ENCODE measurements at regions not wholly inside any gene's neighbourhood (a gene's known extent, or its start where the extent isn't known, plus 50 kb on each side); places are given as distances from the start of the nearest gene placed in this dataset.

DNA sequence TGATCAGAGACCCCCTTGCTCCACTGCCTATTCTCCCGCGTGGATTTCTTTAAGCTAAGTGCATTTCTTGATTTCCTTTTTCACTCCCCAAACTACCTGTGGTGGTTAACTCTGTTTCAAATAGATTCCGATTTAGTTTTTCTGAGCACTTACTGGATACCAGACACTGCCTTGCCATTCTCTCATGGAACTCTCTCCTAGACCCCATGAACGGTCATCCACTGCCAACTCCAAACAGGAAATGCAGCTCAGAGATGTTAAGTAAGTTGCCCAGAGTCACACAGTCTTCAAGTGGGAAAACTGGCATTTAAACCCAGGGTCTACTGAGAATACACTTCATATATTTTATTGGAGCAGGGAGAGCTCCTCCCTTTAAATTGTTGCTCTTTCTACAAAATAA lies 199.4 kb downstream of the MAF start:
- no peaks in the 10 kb centered on the region for H3F3A ChIP-seq (replicated peaks; ENCODE audit: insufficient read depth)
- H3K79me2 ChIP-seq (ENCODE audit: insufficient read depth): no peaks in the 10 kb centered on the region
- H2AFZ ChIP-seq (ENCODE audit: low read depth): no peak overlapping the region
- no peak overlapping the region for H3K4me2 ChIP-seq
- TF ChIP-seq CTCF (IDR thresholded peaks at IDR 0.05): no peak
- TF ChIP-seq FOXM1 (IDR thresholded peaks at IDR 0.05; ENCODE audit: low read depth): no peak
- TF ChIP-seq, protein P1, sequence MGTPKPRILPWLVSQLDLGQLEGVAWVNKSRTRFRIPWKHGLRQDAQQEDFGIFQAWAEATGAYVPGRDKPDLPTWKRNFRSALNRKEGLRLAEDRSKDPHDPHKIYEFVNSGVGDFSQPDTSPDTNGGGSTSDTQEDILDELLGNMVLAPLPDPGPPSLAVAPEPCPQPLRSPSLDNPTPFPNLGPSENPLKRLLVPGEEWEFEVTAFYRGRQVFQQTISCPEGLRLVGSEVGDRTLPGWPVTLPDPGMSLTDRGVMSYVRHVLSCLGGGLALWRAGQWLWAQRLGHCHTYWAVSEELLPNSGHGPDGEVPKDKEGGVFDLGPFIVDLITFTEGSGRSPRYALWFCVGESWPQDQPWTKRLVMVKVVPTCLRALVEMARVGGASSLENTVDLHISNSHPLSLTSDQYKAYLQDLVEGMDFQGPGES (IDR thresholded peaks at IDR 0.05; ENCODE audit: low read depth, low read length): no peak
- TF ChIP-seq JUND (IDR thresholded peaks at IDR 0.05): no peak
- TF ChIP-seq REST (IDR thresholded peaks at IDR 0.05; ENCODE audit: low read depth, low read length): no peak
- TF ChIP-seq GABPA (IDR thresholded peaks at IDR 0.05; ENCODE audit: low read depth): no peak
- TF ChIP-seq MEF2A (IDR thresholded peaks at IDR 0.05; ENCODE audit: borderline replicate concordance, low read depth): no peak
- TF ChIP-seq YY1 (IDR thresholded peaks at IDR 0.05; ENCODE audit: low read depth): no peak
- TF ChIP-seq RFX5 (IDR thresholded peaks at IDR 0.05; ENCODE audit: low read length): no peak
- TF ChIP-seq MAX (IDR thresholded peaks at IDR 0.05; ENCODE audit: low read depth): no peak
- no peak for TF ChIP-seq POLR2AphosphoS5 (IDR thresholded peaks at IDR 0.05; ENCODE audit: low read depth, low read length)
- no peak for TF ChIP-seq SMC3 (IDR thresholded peaks at IDR 0.05; ENCODE audit: low read depth, low read length)
- TF ChIP-seq FOXJ3 (CRISPR knock-in tag; IDR thresholded peaks at IDR 0.05): no peak
- no peak for TF ChIP-seq NRF1 (IDR thresholded peaks at IDR 0.05; ENCODE audit: low read depth, low read length)
- WGBS (ENCODE audit: low lambda C conversion rate): 67% methylated on average over 4 of the region's 4 CpGs
- no peak overlapping the region for H3K27ac ChIP-seq (ENCODE audit: low read depth in 2 of 2, low read length in 1 of 2)
- H4K20me1 ChIP-seq (ENCODE audit: insufficient read depth): no peaks in the 10 kb centered on the region
- CTCF ChIA-PET: interaction anchor here (1.3 kb wide), 1 partner anchor 25 kb away, joined by 3 read pairs; no protein-coding TSS in a partner anchor
- DNase-seq: no peak
- no peaks in the 10 kb centered on the region for H3K4me1 ChIP-seq (ENCODE audit: control insufficient read depth in 1 of 2, insufficient read depth in 2 of 2, low read depth in 1 of 2, low read length in 1 of 2)
- H3K9me2 ChIP-seq: no peaks in the 10 kb centered on the region
- H3K27me3 ChIP-seq (ENCODE audit: insufficient read depth): no peaks in the 10 kb centered on the region
- no peak overlapping the region for H3K9ac ChIP-seq
- POLR2A ChIA-PET: no interaction called here
- no peaks in the 10 kb centered on the region for H3K9me3 ChIP-seq
- no peaks in the 10 kb centered on the region for H3K36me3 ChIP-seq (replicated peaks in 1 of 2; ENCODE audit: control insufficient read depth in 1 of 2, insufficient read depth in 2 of 2, low read length in 1 of 2)
- no peak overlapping the region for H3K4me3 ChIP-seq (ENCODE audit: low read depth in 2 of 2, low read length in 1 of 2)

Measured in SK-N-SH (cell line).